Activated naive CD8-positive, alpha-beta T cell treated with anti-CD3 and anti-CD28 coated beads, Interleukin-2, amount 50 U/mL, for 16 hours (primary cell): ENCODE measurements at regions not wholly inside any gene's neighbourhood (a gene's known extent, or its start where the extent isn't known, plus 50 kb on each side); places are given as distances from the start of the nearest gene placed in this dataset.

Experiments used
- DNase-seq: peaks from one replicate; pipeline ENCODE4 v3.0.0-alpha.2; 2020; ENCODE audit warnings: low read depth, low spot score

GRCh38 chr13:40336228-40337221 is 329.9 kb downstream of the FOXO1 start:
- DNase-seq: no peak

GRCh38 chr13:40337651-40338050 is 328.8 kb downstream of the FOXO1 start:
- no peak for DNase-seq

- no peak for DNase-seq
These were observed 328.2 kb downstream of the FOXO1 start for GRCh38 chr13:40338217-40338616.

GRCh38 chr13:40340368-40341095 is 325.9 kb downstream of the FOXO1 start:
- DNase-seq: no peak

- no peak for DNase-seq
These were observed 325.4 kb downstream of the FOXO1 start for GRCh38 chr13:40341096-40341471.

- no peak for DNase-seq
These were observed 324.9 kb downstream of the FOXO1 start for GRCh38 chr13:40341501-40341900.

- no peak for DNase-seq
These were observed 324.0 kb downstream of the FOXO1 start for GRCh38 chr13:40342461-40342860.

- no peak for DNase-seq
These were observed 323.5 kb downstream of the FOXO1 start for GRCh38 chr13:40342901-40343300.

GRCh38 chr13:40343550-40344269 is 322.7 kb downstream of the FOXO1 start:
- no peak for DNase-seq

GRCh38 chr13:40344270-40345148 is 321.9 kb downstream of the FOXO1 start:
- DNase-seq: no peak

GRCh38 chr13:40345149-40345514 is 321.3 kb downstream of the FOXO1 start:
- no peak for DNase-seq

- no peak for DNase-seq
These were observed 320.6 kb downstream of the FOXO1 start for GRCh38 chr13:40345654-40346372.

GRCh38 chr13:40346592-40346991 is 319.8 kb downstream of the FOXO1 start:
- no peak for DNase-seq

GRCh38 chr13:40348096-40348679 is 318.3 kb downstream of the FOXO1 start:
- no peak for DNase-seq

GRCh38 chr13:40350283-40350992 is 316.0 kb downstream of the FOXO1 start:
- no peak for DNase-seq

- no peak for DNase-seq
These were observed 314.7 kb downstream of the FOXO1 start for GRCh38 chr13:40351537-40352379.

GRCh38 chr13:40352380-40352778 is 314.1 kb downstream of the FOXO1 start:
- no peak for DNase-seq

- no peak for DNase-seq
These were observed 313.5 kb downstream of the FOXO1 start for GRCh38 chr13:40352802-40353562.
